Hepatic stellate cell (primary cell): ENCODE measurements at regions not wholly inside any gene's neighbourhood (a gene's known extent, or its start where the extent isn't known, plus 50 kb on each side); places are given as distances from the start of the nearest gene placed in this dataset.
"Not testable (repeated sequence)": the region's sequence is repeated elsewhere in the genome, so short reads cannot be mapped to it uniquely, and the experiment has no call there.

Experiments used
- DNase-seq: peaks from one replicate; pipeline ENCODE4 v3.0.0; 2011; ENCODE audit warnings: low spot score

GRCh38 chr3:110687138-110687537 is 384.5 kb upstream of the NECTIN3 start:
- no peak for DNase-seq

- DNase-seq = no peak
These were observed 373.7 kb upstream of the NECTIN3 start for GRCh38 chr3:110697961-110698360.

GRCh38 chr3:110704332-110704731 is 367.3 kb upstream of the NECTIN3 start:
- not testable (repeated sequence) for DNase-seq

- DNase-seq = no peak
These were observed 363.5 kb upstream of the NECTIN3 start for GRCh38 chr3:110708156-110708555.

GRCh38 chr3:110710156-110710555 is 361.5 kb upstream of the NECTIN3 start:
- no peak for DNase-seq

GRCh38 chr3:110710603-110711002 is 361.0 kb upstream of the NECTIN3 start:
- DNase-seq = no peak

- no peak for DNase-seq
These were observed 360.3 kb upstream of the NECTIN3 start for GRCh38 chr3:110711130-110711832.

GRCh38 chr3:110711851-110712516 is 359.6 kb upstream of the NECTIN3 start:
- no peak for DNase-seq

- no peak for DNase-seq
These were observed 344.6 kb upstream of the NECTIN3 start for GRCh38 chr3:110727056-110727455.

GRCh38 chr3:110731148-110731547 is 340.5 kb upstream of the NECTIN3 start:
- no peak for DNase-seq

GRCh38 chr3:110732420-110732819 is 339.2 kb upstream of the NECTIN3 start:
- DNase-seq = no peak

GRCh38 chr3:110733045-110733444 is 338.6 kb upstream of the NECTIN3 start:
- no peak for DNase-seq

GRCh38 chr3:110734524-110734923 is 337.1 kb upstream of the NECTIN3 start:
- no peak for DNase-seq

- no peak for DNase-seq
These were observed 335.3 kb upstream of the NECTIN3 start for GRCh38 chr3:110736332-110736731.

- DNase-seq = peak; percentile 4
These were observed 333.1 kb upstream of the NECTIN3 start for GRCh38 chr3:110738531-110738930.

GRCh38 chr3:110741891-110742290 is 329.7 kb upstream of the NECTIN3 start:
- DNase-seq = no peak

- no peak for DNase-seq
These were observed 328.4 kb upstream of the NECTIN3 start for GRCh38 chr3:110743202-110743601.

- no peak for DNase-seq
These were observed 327.6 kb upstream of the NECTIN3 start for GRCh38 chr3:110743984-110744383.

GRCh38 chr3:110744723-110745122 is 326.9 kb upstream of the NECTIN3 start:
- DNase-seq = no peak

GRCh38 chr3:110749006-110749405 is 322.6 kb upstream of the NECTIN3 start:
- no peak for DNase-seq

GRCh38 chr3:110750201-110750600 is 321.4 kb upstream of the NECTIN3 start:
- DNase-seq = no peak

GRCh38 chr3:110752307-110752706 is 319.3 kb upstream of the NECTIN3 start:
- no peak for DNase-seq

GRCh38 chr3:110753516-110753915 is 318.1 kb upstream of the NECTIN3 start:
- DNase-seq = no peak
